Astrocyte (in vitro differentiated cells and primary cell): ENCODE measurements at regions not wholly inside any gene's neighbourhood (a gene's known extent, or its start where the extent isn't known, plus 50 kb on each side); places are given as distances from the start of the nearest gene placed in this dataset.

Experiments
- DNase-seq: peaks from one replicate; pipeline ENCODE4 v3.0.0-alpha.2; 2010; ENCODE audit warnings: low read depth
- FAIRE-seq: peaks from 2 replicates; lab custom pipeline; 2011; peaks lifted over from hg19 to GRCh38; lab: Jason Lieb, UNC
- H2AFZ ChIP-seq: 2 replicates; pipeline ENCODE4 v1.6.0; 2012; ENCODE audit warnings: low read depth, low read length, inconsistent platforms
- H3K27ac ChIP-seq: 2 replicates; pipeline ENCODE4 v1.5.1; 2011; ENCODE audit warnings: low read depth, low read length, inconsistent platforms
- H3K27me3 ChIP-seq: 2 replicates; pipeline ENCODE4 v1.6.0; 2011; ENCODE audit warnings: low read length, inconsistent platforms; ENCODE audit not compliant: insufficient read depth
- H3K36me3 ChIP-seq: 2 replicates; pipeline ENCODE4 v1.5.1; 2011; ENCODE audit warnings: low read length, inconsistent platforms; ENCODE audit not compliant: insufficient read depth
- H3K4me1 ChIP-seq: 2 replicates; pipeline ENCODE4 v1.5.1; 2011; ENCODE audit warnings: low read length, inconsistent platforms; ENCODE audit not compliant: insufficient read depth
- H3K4me2 ChIP-seq: 2 replicates; pipeline ENCODE4 v1.6.0; 2012; ENCODE audit warnings: low read length, inconsistent platforms
- H3K4me3 ChIP-seq: 2 replicates; pipeline ENCODE4 v1.5.1; 2011; ENCODE audit warnings: low read depth, mild to moderate bottlenecking, low read length, inconsistent platforms; ENCODE audit not compliant: insufficient read depth
- H3K79me2 ChIP-seq: 2 replicates; pipeline ENCODE4 v1.6.0; 2012; ENCODE audit warnings: mild to moderate bottlenecking, low read length, inconsistent platforms; ENCODE audit not compliant: insufficient read depth
- H3K9ac ChIP-seq: 2 replicates; pipeline ENCODE4 v1.6.0; 2012; ENCODE audit warnings: mild to moderate bottlenecking, low read length, inconsistent platforms
- H3K9me3 ChIP-seq: 2 replicates; pipeline ENCODE4 v1.5.1; 2012; ENCODE audit warnings: low read depth, mild to moderate bottlenecking, low read length, inconsistent platforms; ENCODE audit not compliant: insufficient read depth
- H4K20me1 ChIP-seq: 2 replicates; pipeline ENCODE4 v1.6.0; 2012; ENCODE audit warnings: low read length, inconsistent platforms; ENCODE audit not compliant: insufficient read depth
- H3K27ac Mint-ChIP-seq: one replicate; pipeline ENCODE4 v1.8.0; 2021; ENCODE audit warnings: mild to moderate bottlenecking, mixed read lengths; ENCODE audit not compliant: unreplicated experiment
- H3K27me3 Mint-ChIP-seq: one replicate; pipeline ENCODE4 v1.8.0; 2021; ENCODE audit warnings: low read depth, mixed read lengths; ENCODE audit not compliant: unreplicated experiment
- H3K36me3 Mint-ChIP-seq: one replicate; pipeline ENCODE4 v1.8.0; 2021; ENCODE audit warnings: low read depth, mixed read lengths; ENCODE audit not compliant: unreplicated experiment
- H3K4me1 Mint-ChIP-seq: one replicate; pipeline ENCODE4 v1.8.0; 2021; ENCODE audit warnings: low read depth, mixed read lengths; ENCODE audit not compliant: unreplicated experiment
- H3K4me3 Mint-ChIP-seq: one replicate; pipeline ENCODE4 v1.8.0; 2021; ENCODE audit warnings: mild to moderate bottlenecking, moderate library complexity, mixed read lengths; ENCODE audit not compliant: unreplicated experiment
- H3K9me3 Mint-ChIP-seq: one replicate; pipeline ENCODE4 v1.8.0; 2021; ENCODE audit warnings: mild to moderate bottlenecking, mixed read lengths; ENCODE audit not compliant: unreplicated experiment
- EZH2 ChIP-seq: IDR thresholded peaks from 2 replicates; pipeline ENCODE4 v1.6.1; 2012; ENCODE audit warnings: mild to moderate bottlenecking, low read length, inconsistent platforms; ENCODE audit not compliant: insufficient read depth
- TF ChIP-seq, protein P1 (sequence below): IDR thresholded peaks from 2 replicates; pipeline ENCODE4 v1.5.1; 2011; ENCODE audit warnings: low read depth, mild to moderate bottlenecking, inconsistent platforms, low read length, moderate library complexity; ENCODE audit not compliant: insufficient read depth

GRCh38 chr13:111917086-111917485 is 149.9 kb upstream of the SOX1 start:
- no peak overlapping the region for H3K4me3 ChIP-seq
- DNase-seq (no peak), FAIRE-seq (no peak)
- H3K27me3 Mint-ChIP-seq, result peaks cover 66% of the 10 kb centered on the region
- H2AFZ ChIP-seq, result no peak overlapping the region
- H3K79me2 ChIP-seq, result no peaks in the 10 kb centered on the region
- H3K9ac ChIP-seq, result no peak overlapping the region
- TF ChIP-seq EZH2, result no peak
- TF ChIP-seq, protein P1, sequence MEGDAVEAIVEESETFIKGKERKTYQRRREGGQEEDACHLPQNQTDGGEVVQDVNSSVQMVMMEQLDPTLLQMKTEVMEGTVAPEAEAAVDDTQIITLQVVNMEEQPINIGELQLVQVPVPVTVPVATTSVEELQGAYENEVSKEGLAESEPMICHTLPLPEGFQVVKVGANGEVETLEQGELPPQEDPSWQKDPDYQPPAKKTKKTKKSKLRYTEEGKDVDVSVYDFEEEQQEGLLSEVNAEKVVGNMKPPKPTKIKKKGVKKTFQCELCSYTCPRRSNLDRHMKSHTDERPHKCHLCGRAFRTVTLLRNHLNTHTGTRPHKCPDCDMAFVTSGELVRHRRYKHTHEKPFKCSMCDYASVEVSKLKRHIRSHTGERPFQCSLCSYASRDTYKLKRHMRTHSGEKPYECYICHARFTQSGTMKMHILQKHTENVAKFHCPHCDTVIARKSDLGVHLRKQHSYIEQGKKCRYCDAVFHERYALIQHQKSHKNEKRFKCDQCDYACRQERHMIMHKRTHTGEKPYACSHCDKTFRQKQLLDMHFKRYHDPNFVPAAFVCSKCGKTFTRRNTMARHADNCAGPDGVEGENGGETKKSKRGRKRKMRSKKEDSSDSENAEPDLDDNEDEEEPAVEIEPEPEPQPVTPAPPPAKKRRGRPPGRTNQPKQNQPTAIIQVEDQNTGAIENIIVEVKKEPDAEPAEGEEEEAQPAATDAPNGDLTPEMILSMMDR, result no peak
- H3K4me2 ChIP-seq, result no peak overlapping the region
- H3K4me1 ChIP-seq, result no peaks in the 10 kb centered on the region
- no peak overlapping the region for H3K27ac ChIP-seq
- H3K36me3 ChIP-seq, result no peaks in the 10 kb centered on the region
- H4K20me1 ChIP-seq, result no peaks in the 10 kb centered on the region
- no peaks in the 10 kb centered on the region for H3K27me3 ChIP-seq
- peaks cover 7% of the 10 kb centered on the region for H3K9me3 Mint-ChIP-seq
- H3K4me3 Mint-ChIP-seq, result no peak overlapping the region
- H3K36me3 Mint-ChIP-seq, result no peaks in the 10 kb centered on the region
- peaks cover 3% of the 10 kb centered on the region for H3K9me3 ChIP-seq
- H3K27ac Mint-ChIP-seq, result no peak overlapping the region
- H3K4me1 Mint-ChIP-seq, result peaks cover 5% of the 10 kb centered on the region

DNA sequence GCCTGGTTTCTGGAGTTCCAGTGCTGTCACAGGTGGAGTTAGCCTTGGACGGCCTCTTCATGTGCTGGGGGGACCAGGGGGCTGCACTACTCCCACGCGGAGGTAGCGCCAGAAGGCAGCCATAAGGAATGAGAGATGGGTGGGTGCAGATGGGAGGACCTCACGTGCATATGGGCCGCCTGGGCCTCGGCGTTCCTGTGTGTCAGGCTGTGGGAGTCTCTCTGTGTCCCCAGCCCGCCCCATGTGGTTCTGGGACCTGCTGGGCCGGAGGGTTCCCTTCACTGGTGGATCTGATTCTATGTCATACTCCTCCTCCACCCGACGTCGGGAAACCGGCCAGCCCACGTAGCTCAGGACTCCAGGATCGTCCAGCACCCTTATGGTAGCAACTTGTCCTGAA is 149.0 kb upstream of the SOX1 start:
- Histone ChIP-seq H3K4me1 (no peaks in the 10 kb centered on the region), H3K4me2 (no peak overlapping the region), H3K79me2 (no peaks in the 10 kb centered on the region), H3K27me3 (no peaks in the 10 kb centered on the region), H3K9ac (no peak overlapping the region), H3K27ac (no peak overlapping the region), H2AFZ (no peak overlapping the region), H4K20me1 (no peaks in the 10 kb centered on the region), H3K4me3 (no peak overlapping the region), H3K36me3 (no peaks in the 10 kb centered on the region), H3K9me3 (peaks cover 3% of the 10 kb centered on the region)
- TF ChIP-seq, protein P1, result no peak
- TF ChIP-seq EZH2, result no peak
- H3K4me1 Mint-ChIP-seq, result peaks cover 5% of the 10 kb centered on the region
- H3K36me3 Mint-ChIP-seq, result no peaks in the 10 kb centered on the region
- FAIRE-seq (no peak), DNase-seq (no peak)
- H3K4me3 Mint-ChIP-seq, result no peak overlapping the region
- H3K9me3 Mint-ChIP-seq, result peaks cover 7% of the 10 kb centered on the region
- no peak overlapping the region for H3K27ac Mint-ChIP-seq
- H3K27me3 Mint-ChIP-seq, result peaks cover 67% of the 10 kb centered on the region

DNA sequence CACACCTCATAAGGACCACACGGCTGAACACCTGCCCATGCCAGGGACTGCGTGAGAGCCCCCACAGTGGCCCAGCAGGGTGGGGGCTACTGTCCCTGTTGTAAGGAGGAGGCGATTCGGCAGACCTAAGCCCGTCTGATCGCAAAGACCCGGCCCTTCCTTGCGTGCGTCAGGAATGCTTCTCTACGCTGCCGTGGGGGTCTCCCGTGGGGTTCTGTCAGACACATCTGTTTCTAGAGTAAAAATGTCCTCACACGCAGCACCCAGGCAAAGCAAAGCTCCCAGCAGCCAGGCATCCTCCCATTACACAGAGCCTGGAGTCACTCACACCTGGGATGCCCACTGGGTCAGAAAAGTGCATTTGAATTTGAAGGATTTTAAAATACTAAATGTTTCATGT is 147.7 kb upstream of the SOX1 start:
- peaks cover 3% of the 10 kb centered on the region for H3K9me3 ChIP-seq
- no peak overlapping the region for H2AFZ ChIP-seq
- Mint-ChIP-seq H3K4me3 (no peak overlapping the region), H3K4me1 (no peaks in the 10 kb centered on the region), H3K36me3 (no peaks in the 10 kb centered on the region), H3K27me3 (peaks cover 63% of the 10 kb centered on the region), H3K9me3 (peaks cover 7% of the 10 kb centered on the region), H3K27ac (no peak overlapping the region)
- H3K27me3 ChIP-seq, result no peaks in the 10 kb centered on the region
- H3K27ac ChIP-seq, result no peak overlapping the region
- no peaks in the 10 kb centered on the region for H3K36me3 ChIP-seq
- no peaks in the 10 kb centered on the region for H3K4me1 ChIP-seq
- H4K20me1 ChIP-seq, result no peaks in the 10 kb centered on the region
- H3K4me2 ChIP-seq, result no peak overlapping the region
- DNase-seq (no peak), FAIRE-seq (no peak)
- H3K79me2 ChIP-seq, result no peaks in the 10 kb centered on the region
- no peak overlapping the region for H3K4me3 ChIP-seq
- TF ChIP-seq EZH2, result no peak
- TF ChIP-seq, protein P1, result no peak
- H3K9ac ChIP-seq, result no peak overlapping the region
